GM12873 (cell line): ENCODE measurements at regions not wholly inside any gene's neighbourhood (a gene's known extent, or its start where the extent isn't known, plus 50 kb on each side); places are given as distances from the start of the nearest gene placed in this dataset.

Experiments
- CTCF ChIP-seq: IDR thresholded peaks from 2 replicates; pipeline ENCODE4 v1.5.1; 2012; ENCODE audit warnings: low read depth, mild to moderate bottlenecking, moderate library complexity, low read length, control low read depth; ENCODE audit not compliant: insufficient read depth; ENCODE audit errors: missing control alignments

GRCh38 chr13:29909975-29910674 is 59.7 kb upstream of the UBL3 start:
- no peak for TF ChIP-seq CTCF

- TF ChIP-seq CTCF: no peak
Observed at GRCh38 chr13:29909081-29909730, 58.8 kb upstream of the UBL3 start.

GRCh38 chr13:29908416-29909080 is 58.1 kb upstream of the UBL3 start:
- TF ChIP-seq CTCF: no peak

GRCh38 chr13:29907670-29908069 is 57.3 kb upstream of the UBL3 start:
- no peak for TF ChIP-seq CTCF

- no peak for TF ChIP-seq CTCF
Observed at GRCh38 chr13:29906432-29907011, 56.1 kb upstream of the UBL3 start.

- no peak for TF ChIP-seq CTCF
Observed at GRCh38 chr13:29905845-29906244, 55.4 kb upstream of the UBL3 start.

- no peak for TF ChIP-seq CTCF
Observed at GRCh38 chr13:29903996-29904395, 53.6 kb upstream of the UBL3 start.
